Testis (tissue), 2 donors: ENCODE measurements at regions not wholly inside any gene's neighbourhood (a gene's known extent, or its start where the extent isn't known, plus 50 kb on each side); places are given as distances from the start of the nearest gene placed in this dataset.

Source experiments
- POLR2A ChIP-seq: fragments of 450-650 bp; IDR thresholded peaks from one replicate; pipeline ENCODE4 v1.6.1; 2017; ENCODE audit warnings: antibody characterized with exemption, mild to moderate bottlenecking, moderate library complexity
- TF ChIP-seq, protein P1 (sequence below), 3 experiments: fragments of 450-650 bp in 2 of 3; fragments of 200-600 bp in 1 of 3; sonication (generic) in 1 of 3; IDR thresholded peaks; one replicate each; pipeline ENCODE4 v1.5.1; 2016 to 2019; ENCODE audit warnings: antibody characterized with exemption in 3 of 3, mild to moderate bottlenecking in 2 of 3, moderate library complexity in 1 of 3

DNA sequence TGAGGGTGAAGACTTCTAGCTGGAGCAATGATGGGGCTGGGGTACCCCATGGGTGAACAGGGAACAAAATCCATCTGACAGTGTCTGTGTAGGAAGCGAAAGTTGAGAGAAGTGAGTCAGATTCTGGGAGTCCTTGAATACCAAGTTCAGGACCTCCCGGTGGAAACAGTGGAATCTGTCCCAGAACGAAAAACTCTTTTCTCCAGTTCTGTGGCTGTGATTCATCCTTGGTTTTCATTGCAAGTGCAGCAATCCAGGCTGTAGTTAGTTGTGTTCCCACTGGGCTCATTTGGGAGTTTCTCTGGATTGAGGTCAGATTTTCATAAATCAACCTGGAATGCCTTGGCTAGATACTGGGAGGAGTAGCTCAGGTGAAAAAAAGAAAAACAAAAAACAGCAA lies 120.7 kb downstream of the C12orf75 start:
- TF ChIP-seq, protein P1, sequence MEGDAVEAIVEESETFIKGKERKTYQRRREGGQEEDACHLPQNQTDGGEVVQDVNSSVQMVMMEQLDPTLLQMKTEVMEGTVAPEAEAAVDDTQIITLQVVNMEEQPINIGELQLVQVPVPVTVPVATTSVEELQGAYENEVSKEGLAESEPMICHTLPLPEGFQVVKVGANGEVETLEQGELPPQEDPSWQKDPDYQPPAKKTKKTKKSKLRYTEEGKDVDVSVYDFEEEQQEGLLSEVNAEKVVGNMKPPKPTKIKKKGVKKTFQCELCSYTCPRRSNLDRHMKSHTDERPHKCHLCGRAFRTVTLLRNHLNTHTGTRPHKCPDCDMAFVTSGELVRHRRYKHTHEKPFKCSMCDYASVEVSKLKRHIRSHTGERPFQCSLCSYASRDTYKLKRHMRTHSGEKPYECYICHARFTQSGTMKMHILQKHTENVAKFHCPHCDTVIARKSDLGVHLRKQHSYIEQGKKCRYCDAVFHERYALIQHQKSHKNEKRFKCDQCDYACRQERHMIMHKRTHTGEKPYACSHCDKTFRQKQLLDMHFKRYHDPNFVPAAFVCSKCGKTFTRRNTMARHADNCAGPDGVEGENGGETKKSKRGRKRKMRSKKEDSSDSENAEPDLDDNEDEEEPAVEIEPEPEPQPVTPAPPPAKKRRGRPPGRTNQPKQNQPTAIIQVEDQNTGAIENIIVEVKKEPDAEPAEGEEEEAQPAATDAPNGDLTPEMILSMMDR (IDR thresholded peaks at IDR 0.05) = no peak
- TF ChIP-seq POLR2A = no peak
